GM12892 (cell line): ENCODE measurements at regions not wholly inside any gene's neighbourhood (a gene's known extent, or its start where the extent isn't known, plus 50 kb on each side); places are given as distances from the start of the nearest gene placed in this dataset.

ENCODE experiments used
- POLR2A ChIP-seq: IDR thresholded peaks from 2 replicates; pipeline ENCODE4 v1.6.1; 2011; ENCODE audit warnings: low read depth, low read length, control low read depth
- POLR2AphosphoS5 ChIP-seq: IDR thresholded peaks from 2 replicates; pipeline ENCODE4 v1.6.1; 2011; ENCODE audit warnings: low read depth, low read length, control low read depth

DNA sequence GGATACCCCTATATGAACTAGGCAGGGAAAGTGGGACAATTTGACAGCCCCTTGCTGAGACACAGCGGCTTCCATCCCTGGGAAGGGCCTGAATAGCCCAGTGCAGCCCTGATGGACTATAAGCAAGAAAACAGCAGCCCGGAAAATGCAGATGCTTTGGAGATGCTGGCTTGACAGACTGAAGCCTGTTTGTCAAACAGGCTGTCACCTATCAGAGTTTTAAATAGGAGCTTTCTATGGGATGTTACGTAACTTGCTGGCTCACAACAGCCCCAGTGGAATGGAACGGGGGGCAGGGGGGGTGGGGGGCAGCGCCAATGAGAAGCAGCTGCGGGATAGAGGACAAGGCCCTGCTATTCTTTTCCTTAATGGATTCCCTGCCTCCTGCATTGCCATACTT lies 91.9 kb upstream of the NTM start:
- no peak for TF ChIP-seq POLR2A
- no peak for TF ChIP-seq POLR2AphosphoS5
